ENCODE measurements at regions not wholly inside any gene's neighbourhood (a gene's known extent, or its start where the extent isn't known, plus 50 kb on each side); places are given as distances from the start of the nearest gene placed in this dataset.
"Not testable (repeated sequence)": the region's sequence is repeated elsewhere in the genome, so short reads cannot be mapped to it uniquely, and the experiment has no call there.

DNA sequence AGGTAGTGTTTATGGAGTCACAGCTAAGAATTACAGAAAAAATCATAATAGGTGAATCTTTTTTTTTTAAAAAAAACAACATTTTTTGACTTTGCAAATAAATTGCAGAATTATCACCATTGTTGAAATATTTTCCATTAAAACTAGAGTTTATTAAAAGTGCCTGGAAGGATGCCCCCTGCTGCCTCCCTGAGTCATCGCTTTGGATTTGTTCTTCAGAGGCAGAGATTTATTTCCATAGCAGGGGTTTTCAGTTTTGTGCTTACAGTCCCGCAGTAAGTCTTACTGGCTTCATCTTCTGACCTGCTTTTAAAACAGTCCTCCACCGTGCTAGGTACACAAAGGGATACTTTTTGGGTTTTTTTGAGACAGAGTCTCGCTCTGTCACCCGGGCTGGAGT, 244.9 kb upstream of the PLGLB2 start:
- not testable (repeated sequence) for DNase-seq (ENCODE audit: low spot score in 2 of 2); H3K36me3 Mint-ChIP-seq; H3K9me3 Mint-ChIP-seq; H3K27ac Mint-ChIP-seq; ATAC-seq; H3K4me3 Mint-ChIP-seq
- H3K4me1 Mint-ChIP-seq: peaks cover 12% of the 10 kb centered on the region

DNA sequence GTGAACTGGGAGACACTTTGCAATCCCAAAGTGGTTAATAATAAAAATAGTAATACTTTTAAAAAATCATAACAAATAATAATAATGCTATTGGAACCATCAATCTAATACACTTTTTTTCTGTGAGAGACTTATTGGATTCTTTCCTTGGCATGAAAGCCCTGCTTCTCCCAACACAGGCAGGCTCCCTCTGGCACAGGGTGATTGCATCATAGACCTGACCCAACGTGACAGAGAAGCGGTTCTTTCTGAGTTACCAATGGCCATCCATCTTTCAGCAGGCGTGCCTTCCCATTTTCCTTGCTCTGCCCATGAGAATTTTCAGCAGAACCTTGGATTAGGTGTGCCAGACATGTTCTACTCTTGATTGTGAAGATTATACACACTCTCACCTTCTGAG, 242.6 kb upstream of the PLGLB2 start:
- not testable (repeated sequence) for H3K9me3 Mint-ChIP-seq; ATAC-seq; H3K36me3 Mint-ChIP-seq; DNase-seq (ENCODE audit: low spot score in 2 of 2); H3K4me3 Mint-ChIP-seq; H3K27ac Mint-ChIP-seq
- H3K4me1 Mint-ChIP-seq: peaks cover 11% of the 10 kb centered on the region

DNA sequence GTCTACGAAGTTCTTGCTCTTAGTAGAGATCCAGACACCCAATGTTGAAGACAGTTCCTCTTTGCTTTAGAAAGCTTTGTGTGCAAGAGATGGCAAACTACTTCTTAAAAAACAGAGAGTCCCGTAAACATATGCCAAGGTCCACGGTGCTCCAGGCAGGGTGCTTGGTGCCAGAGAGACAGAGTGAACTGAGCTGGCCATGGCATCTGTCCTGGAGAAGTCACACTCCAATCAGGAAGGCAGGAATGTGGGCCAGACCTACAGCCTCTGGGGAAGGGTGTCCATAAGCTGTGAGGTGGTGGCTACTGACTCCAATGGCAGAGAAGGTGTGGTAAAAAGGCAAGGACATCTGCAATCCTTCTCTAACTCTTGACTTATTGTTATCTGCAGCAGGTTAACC, 242.0 kb upstream of the PLGLB2 start:
- H3K27ac Mint-ChIP-seq; H3K4me1 Mint-ChIP-seq; H3K4me3 Mint-ChIP-seq; DNase-seq (ENCODE audit: low spot score in 2 of 2); H3K9me3 Mint-ChIP-seq; ATAC-seq; H3K36me3 Mint-ChIP-seq: not testable (repeated sequence)

DNA sequence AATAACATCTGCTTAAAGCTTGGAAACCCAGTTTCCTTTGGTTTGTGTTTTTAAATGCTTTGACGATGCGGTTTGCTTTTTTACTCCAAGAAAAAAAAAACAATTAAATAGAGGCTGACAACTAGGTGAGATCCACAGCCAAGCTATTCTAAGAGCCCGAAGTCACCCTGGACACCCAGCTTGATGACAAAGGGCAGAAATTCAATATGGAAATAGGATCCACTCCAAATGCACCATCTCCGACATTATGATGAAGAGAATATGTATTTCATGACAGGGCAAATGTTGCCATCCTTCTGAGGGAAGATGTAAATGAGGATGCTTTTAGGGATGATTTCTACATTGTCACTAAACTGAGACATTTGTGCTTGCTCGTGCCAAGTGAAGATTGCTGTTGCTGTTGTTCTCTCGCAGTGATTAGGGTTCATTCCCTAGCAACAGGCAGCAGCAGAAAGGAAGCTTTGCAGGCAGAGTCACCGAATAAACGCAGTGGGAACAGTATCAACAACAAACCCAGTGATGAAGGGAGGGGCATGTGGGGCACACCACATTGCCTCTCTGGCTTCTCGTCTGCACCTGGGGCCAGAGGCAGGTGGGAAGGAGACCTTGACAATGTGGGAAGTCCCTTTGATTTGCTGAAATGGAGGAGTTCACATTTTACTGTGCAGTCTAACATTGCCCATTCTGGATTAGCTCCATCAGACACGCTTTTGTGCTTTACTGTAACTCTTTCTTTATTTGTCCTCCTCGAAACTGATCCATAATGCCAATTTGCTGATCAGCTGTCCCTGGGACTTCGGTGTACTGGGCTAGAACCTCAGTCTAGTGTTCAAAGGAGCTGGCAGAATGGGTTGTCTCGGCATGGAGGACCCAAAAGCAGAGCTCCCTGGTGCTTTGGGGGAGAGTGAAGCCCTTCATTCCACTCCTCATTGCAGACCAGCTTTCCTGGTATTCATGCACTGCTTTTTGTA, 240.2 kb upstream of the PLGLB2 start:
- peak overlapping the region; percentile 48 for H3K4me3 Mint-ChIP-seq
- not testable (repeated sequence) for H3K4me1 Mint-ChIP-seq; H3K9me3 Mint-ChIP-seq; ATAC-seq; H3K36me3 Mint-ChIP-seq; DNase-seq (ENCODE audit: low spot score in 2 of 2); H3K27ac Mint-ChIP-seq

DNA sequence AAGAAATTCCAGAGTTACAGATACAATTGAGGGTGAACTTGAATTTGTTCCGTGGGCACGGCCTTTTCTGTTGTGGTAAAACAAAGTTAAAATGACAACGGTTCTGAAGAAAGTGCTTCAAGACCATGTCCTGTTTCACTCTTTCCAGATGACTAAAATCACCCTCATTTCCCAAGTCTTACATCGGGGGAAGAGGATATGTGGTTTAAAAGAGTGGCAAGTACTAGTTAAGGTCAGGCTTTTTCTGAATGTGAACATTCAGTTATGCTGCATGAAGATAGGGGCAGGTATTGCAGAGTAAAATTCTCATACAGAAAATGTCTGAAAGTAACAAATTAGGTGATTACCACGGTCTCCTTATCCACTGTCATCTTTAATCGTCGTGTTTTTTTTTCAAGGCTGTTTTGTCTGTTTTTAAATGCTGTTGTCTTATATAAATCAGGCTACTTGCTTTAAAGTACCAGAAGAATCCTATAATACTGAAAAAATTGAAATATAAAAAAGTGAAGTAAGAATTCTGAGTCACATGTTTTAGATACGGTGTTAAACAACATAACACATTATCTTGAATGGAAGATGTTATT, 236.6 kb upstream of the PLGLB2 start:
- peak; percentile 64 for ATAC-seq
- not testable (repeated sequence) for H3K27ac Mint-ChIP-seq; H3K4me3 Mint-ChIP-seq; H3K9me3 Mint-ChIP-seq; H3K36me3 Mint-ChIP-seq; DNase-seq (ENCODE audit: low spot score in 2 of 2)
- peaks cover 13% of the 10 kb centered on the region for H3K4me1 Mint-ChIP-seq

DNA sequence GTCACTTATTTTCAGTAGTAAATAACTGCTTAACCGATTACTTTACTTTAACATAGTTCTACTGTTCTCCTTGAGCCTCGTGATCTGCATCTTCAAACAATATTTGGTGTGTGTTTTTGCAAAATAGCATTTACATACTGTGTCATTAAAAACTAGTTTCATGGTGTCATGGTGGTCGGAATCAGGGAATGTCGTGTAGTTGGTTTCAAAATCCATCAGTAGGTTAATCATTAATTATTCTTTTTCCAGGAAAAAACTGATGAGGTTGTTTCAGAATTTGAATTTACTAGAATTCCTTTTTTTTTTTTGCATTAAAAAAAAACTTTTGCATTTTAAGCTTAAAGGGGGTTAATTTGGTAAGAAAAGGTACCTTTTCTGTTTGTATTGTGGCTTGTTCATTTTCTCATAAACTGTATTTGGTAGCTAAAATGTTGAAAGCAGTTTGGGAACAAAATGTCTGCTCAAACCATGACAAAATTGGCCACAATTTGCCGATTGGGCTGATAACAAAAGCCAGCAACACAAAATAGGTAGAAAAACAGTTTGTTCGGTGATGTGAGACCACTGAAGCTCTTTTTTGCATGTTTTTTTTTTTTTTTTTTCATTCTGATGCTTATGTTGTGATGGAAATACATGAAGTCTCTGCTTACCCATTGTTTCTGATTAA, 234.9 kb upstream of the PLGLB2 start:
- H3K9me3 Mint-ChIP-seq, ATAC-seq: not testable (repeated sequence)

DNA sequence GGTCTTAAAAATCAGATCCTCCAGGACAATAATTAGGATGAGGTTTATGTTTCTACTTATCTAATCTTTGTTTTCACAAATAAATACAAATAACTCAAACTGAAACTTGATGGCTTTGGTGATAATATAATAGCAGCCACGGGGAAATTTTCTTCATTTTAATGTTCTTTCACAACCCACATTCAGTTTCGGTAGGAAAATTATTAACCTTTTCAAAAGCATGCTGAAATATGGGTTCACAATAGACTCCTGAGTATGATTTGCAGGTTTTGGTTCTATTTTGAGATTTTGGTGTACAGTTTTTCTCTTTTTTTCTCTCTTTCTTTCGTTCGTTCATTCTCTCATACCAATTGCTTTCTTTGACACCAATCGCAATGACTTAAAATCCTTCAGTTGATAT, 233.9 kb upstream of the PLGLB2 start:
- not testable (repeated sequence) for ATAC-seq; DNase-seq (ENCODE audit: low spot score in 2 of 2); H3K4me3 Mint-ChIP-seq; H3K36me3 Mint-ChIP-seq; H3K9me3 Mint-ChIP-seq; H3K27ac Mint-ChIP-seq
- H3K4me1 Mint-ChIP-seq: peaks cover 23% of the 10 kb centered on the region

More for the DNA sequence above, 234.9 kb upstream of the PLGLB2 start:
- not testable (repeated sequence) for DNase-seq (ENCODE audit: low spot score in 2 of 2); H3K36me3 Mint-ChIP-seq; H3K27ac Mint-ChIP-seq
- peaks cover 21% of the 10 kb centered on the region for H3K4me1 Mint-ChIP-seq
- peak overlapping the region; percentile 14 for H3K4me3 Mint-ChIP-seq

DNA sequence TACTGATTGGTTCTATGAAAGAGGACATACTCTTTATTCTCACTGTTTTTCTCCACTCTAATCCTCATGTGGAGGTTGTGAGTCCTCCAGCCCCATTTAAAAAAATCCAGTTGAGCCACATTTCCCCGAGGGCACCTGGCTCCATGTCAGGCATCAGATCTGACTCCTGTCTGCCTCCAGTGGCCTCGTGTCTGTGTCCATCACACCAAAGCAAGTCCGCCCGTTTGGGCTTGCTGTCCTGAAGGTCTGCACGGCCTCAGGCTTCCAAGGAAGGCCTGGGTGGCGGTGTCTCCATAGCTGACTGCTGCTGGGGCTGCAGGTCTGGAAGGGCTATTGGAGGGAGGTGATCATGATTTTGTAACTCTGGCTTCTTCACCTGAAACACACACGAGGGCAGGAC, 233.4 kb upstream of the PLGLB2 start:
- not testable (repeated sequence) for H3K9me3 Mint-ChIP-seq; H3K27ac Mint-ChIP-seq; H3K36me3 Mint-ChIP-seq; H3K4me3 Mint-ChIP-seq; DNase-seq (ENCODE audit: low spot score in 2 of 2); ATAC-seq
- H3K4me1 Mint-ChIP-seq: peaks cover 23% of the 10 kb centered on the region

DNA sequence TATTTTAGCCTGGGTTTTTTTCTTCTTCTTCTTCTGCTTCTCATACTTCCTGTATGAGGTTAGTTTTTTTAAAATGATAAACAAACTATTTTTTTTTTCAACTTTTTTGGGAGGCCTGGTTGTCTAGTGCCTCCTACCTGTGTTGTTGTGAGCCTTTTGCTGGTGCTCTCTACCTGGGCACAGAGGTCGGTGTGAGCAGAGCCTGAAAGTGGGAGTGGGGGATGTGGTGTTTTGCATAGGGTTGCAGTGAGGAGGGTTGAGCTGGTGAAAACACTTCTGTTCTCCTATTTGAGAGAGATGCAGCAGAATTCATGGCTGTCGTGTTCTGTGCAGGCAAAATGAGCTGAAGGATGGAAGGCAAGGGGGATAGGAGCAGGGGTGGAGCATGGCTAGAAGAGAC, 232.7 kb upstream of the PLGLB2 start:
- peak overlapping the region; percentile 62 for H3K4me3 Mint-ChIP-seq
- ATAC-seq; H3K36me3 Mint-ChIP-seq; DNase-seq (ENCODE audit: low spot score in 2 of 2); H3K9me3 Mint-ChIP-seq: not testable (repeated sequence)
- H3K27ac Mint-ChIP-seq: peak overlapping the region; percentile 91
- peaks cover 23% of the 10 kb centered on the region for H3K4me1 Mint-ChIP-seq

DNA sequence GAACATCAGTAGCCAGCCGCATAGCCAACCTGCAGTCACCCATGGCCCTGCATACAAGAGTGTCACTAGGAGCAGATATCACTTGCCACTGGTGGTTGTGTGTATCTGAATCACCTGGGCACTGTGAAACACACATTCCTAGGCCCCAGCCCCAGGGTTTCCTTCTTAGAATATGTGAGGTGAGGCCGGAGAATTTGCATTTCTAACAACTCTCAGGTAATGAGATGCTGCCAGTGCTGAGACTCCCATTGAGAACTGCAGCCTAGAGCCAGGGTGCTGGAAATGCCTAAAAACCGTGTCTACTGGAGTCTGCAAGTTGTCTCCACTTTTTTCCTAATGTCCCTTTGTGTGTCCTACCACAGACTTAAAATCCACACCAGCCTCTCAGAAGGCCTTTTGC, 232.0 kb upstream of the PLGLB2 start:
- not testable (repeated sequence) for H3K9me3 Mint-ChIP-seq; H3K27ac Mint-ChIP-seq; DNase-seq (ENCODE audit: low spot score in 2 of 2); H3K36me3 Mint-ChIP-seq; H3K4me3 Mint-ChIP-seq; ATAC-seq
- peaks cover 23% of the 10 kb centered on the region for H3K4me1 Mint-ChIP-seq

DNA sequence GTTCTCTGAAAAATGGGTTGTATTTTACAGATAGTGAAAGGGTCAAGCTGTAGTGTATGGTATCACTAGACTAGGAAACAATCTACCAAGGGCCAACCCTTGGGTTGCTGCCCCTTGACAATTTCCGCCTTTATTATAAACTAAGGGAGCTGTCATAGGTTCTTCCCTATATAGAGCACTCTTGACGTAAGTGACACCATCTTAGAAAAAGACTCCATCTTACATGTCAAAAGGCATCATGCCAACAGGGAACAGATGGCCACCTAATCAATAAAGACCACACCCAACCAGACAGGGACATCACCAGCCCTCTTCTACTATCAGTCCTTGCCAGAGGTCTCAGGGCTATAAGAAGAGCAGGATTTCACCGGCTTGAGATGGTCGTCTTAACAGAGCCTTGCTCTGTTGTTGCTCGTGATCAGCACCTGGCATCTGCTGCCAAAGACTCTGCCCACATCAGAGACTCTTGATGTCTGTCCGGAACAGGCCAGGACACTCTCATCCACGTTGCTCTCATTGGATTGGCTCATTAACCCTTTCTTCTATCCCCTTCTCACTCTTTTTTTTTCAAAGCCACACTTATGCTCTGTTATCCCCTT, 231.4 kb upstream of the PLGLB2 start:
- DNase-seq (ENCODE audit: low spot score in 2 of 2); H3K4me3 Mint-ChIP-seq; H3K36me3 Mint-ChIP-seq; H3K9me3 Mint-ChIP-seq; ATAC-seq: not testable (repeated sequence)
- peak overlapping the region; percentile 24 for H3K27ac Mint-ChIP-seq
- peaks cover 23% of the 10 kb centered on the region for H3K4me1 Mint-ChIP-seq

DNA sequence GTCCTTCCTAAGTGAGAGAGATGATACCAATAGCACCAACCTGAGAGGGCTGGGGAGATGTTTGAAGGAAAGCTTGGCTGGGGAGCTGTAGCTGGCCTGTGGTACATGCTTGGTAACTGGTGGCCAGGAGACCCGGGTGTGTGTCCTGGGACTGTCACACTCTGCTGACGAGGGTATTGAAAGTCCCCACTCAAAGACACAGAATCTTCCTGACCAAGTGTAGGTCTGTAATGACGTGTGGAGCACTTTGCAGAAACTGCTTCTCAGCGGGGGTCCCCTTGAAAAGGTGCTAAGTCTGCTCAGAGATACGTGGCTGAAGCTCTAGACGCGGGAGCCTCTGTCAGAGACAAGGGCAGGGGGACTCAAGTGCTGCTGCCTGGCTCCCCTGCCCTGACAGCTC, 230.4 kb upstream of the PLGLB2 start:
- not testable (repeated sequence) for H3K4me3 Mint-ChIP-seq; DNase-seq (ENCODE audit: low spot score in 2 of 2); H3K9me3 Mint-ChIP-seq; H3K36me3 Mint-ChIP-seq
- Mint-ChIP-seq H3K27ac (peak overlapping the region; percentile 56), H3K4me1 (peaks cover 23% of the 10 kb centered on the region)
- ATAC-seq: peak; percentile 77

DNA sequence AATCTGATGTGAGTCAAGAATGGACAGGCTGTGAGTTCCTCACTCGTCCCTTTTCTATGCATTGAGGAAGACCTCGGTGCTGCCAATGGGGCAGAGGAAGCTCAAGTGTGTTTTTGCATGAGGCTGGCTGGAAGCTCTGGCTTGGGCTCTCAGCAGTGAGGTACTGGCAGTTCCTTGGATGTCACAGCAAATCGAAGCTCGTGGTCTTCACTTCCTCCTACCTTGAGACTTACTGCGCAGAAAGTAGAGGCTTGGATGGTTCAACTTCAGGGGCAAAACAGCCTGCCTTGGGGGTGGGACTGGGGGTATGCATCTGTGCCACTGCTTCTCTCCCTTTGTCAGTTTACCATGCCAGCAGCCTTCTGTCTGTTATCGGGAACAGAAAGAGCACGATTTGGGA, 229.8 kb upstream of the PLGLB2 start:
- H3K4me1 Mint-ChIP-seq: peaks cover 23% of the 10 kb centered on the region
- not testable (repeated sequence) for ATAC-seq; H3K4me3 Mint-ChIP-seq; H3K36me3 Mint-ChIP-seq; H3K9me3 Mint-ChIP-seq; H3K27ac Mint-ChIP-seq; DNase-seq (ENCODE audit: low spot score in 2 of 2)

DNA sequence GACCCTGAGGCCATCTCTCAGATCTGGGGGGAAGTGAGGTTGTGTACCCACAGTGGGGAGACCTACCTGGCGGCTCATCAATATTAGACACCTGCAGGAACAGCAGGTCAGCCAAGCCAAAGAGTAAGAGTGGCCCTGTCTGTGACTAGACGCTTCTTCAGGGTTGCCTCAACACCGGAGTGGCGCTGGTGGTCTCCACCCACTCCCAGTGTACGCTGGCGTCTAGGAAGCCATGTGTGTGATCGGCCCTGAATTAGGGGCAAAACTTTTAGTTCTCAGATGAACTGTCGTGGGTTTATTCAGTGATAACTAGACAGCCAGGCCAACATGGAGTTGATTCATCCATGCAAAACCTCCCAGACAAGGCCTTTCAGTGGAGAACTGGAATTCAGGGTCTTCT, 229.3 kb upstream of the PLGLB2 start:
- H3K27ac Mint-ChIP-seq; ATAC-seq; H3K4me3 Mint-ChIP-seq; H3K9me3 Mint-ChIP-seq; H3K36me3 Mint-ChIP-seq; DNase-seq (ENCODE audit: low spot score in 2 of 2): not testable (repeated sequence)
- H3K4me1 Mint-ChIP-seq: peaks cover 23% of the 10 kb centered on the region

All from stimulated activated effector memory CD8-positive, alpha-beta T cell treated with anti-CD3 and anti-CD28 coated beads, Interleukin-12 subunit alpha, Interleukin-12 subunit beta, amount 100 ng/mL, for 72 hours (primary cell).